ENCODE measurements at regions not wholly inside any gene's neighbourhood (a gene's known extent, or its start where the extent isn't known, plus 50 kb on each side); places are given as distances from the start of the nearest gene placed in this dataset.

DNA sequence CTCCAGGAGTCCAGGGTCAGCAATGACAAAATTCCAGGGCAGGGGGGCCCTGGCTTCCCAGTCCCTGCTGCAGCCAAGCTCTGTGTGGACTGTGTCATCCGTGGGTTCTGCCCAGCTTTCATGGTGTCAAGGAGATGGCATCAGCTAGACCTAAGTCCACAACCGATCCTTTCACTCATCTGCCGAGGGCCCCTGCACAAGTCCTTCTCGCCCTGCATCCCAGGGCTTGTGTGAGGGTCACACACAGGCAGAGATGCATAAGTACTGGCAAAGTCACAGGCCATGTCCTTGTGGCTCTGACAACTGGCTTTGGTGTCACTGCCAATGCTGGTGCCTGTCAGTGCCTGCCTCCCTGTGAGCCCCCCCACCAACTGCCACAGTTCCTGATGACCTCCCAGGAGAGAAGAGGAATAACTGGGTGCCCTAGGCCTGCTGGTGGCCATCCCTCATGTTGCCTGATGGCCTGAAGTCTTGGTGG, 181.4 kb upstream of the CST7 start:
- Histone ChIP-seq H3K27ac (no peak overlapping the region), H3K9ac (ENCODE audit: insufficient read length) (no peak overlapping the region), H3K36me3 (ENCODE audit: insufficient read depth, low read length) (no peaks in the 10 kb centered on the region), H3K9me3 (ENCODE audit: low read depth, low read length) (no peaks in the 10 kb centered on the region), H3K4me3 (no peak overlapping the region)
- no peak for DNase-seq (ENCODE audit: low read depth, low spot score)
- no peak for TF ChIP-seq FOXP2 (optimal IDR thresholded peaks at IDR 0.05; ENCODE audit: control extremely low read depth, extremely low read length, insufficient read depth)
- no peak for TF ChIP-seq EZH2 (IDR thresholded peaks at IDR 0.05)
- TF ChIP-seq POLR2AphosphoS5 (IDR thresholded peaks at IDR 0.05; ENCODE audit: borderline replicate concordance, low read depth, low read length), result no peak

- Histone ChIP-seq H3K9me3 (ENCODE audit: low read depth, low read length) (no peaks in the 10 kb centered on the region), H3K36me3 (ENCODE audit: insufficient read depth, low read length) (no peaks in the 10 kb centered on the region), H3K4me3 (peak overlapping the region; percentile 25; the same call in 1 of the 2 replicates), H3K27ac (no peak overlapping the region), H3K9ac (ENCODE audit: insufficient read length) (no peak overlapping the region)
- no peak for TF ChIP-seq POLR2AphosphoS5 (IDR thresholded peaks at IDR 0.05; ENCODE audit: borderline replicate concordance, low read depth, low read length)
- TF ChIP-seq FOXP2 (optimal IDR thresholded peaks at IDR 0.05; ENCODE audit: control extremely low read depth, extremely low read length, insufficient read depth), result no peak
- no peak for TF ChIP-seq EZH2 (IDR thresholded peaks at IDR 0.05)
- peak; percentile 44 for DNase-seq (ENCODE audit: low read depth, low spot score)
These were observed 180.8 kb upstream of the CST7 start for GRCh38 chr20:24768201-24768636.

GRCh38 chr20:24768713-24769601, 180.1 kb upstream of the CST7 start:
- no peak for DNase-seq (ENCODE audit: low read depth, low spot score)
- Histone ChIP-seq H3K36me3 (ENCODE audit: insufficient read depth, low read length) (no peaks in the 10 kb centered on the region), H3K27ac (no peak overlapping the region), H3K9ac (ENCODE audit: insufficient read length) (no peak overlapping the region), H3K9me3 (ENCODE audit: low read depth, low read length) (no peaks in the 10 kb centered on the region), H3K4me3 (peak overlapping the region; percentile 18; the same call in 1 of the 2 replicates)
- TF ChIP-seq EZH2 (IDR thresholded peaks at IDR 0.05) (no peak), POLR2AphosphoS5 (IDR thresholded peaks at IDR 0.05; ENCODE audit: borderline replicate concordance, low read depth, low read length) (no peak), FOXP2 (optimal IDR thresholded peaks at IDR 0.05; ENCODE audit: control extremely low read depth, extremely low read length, insufficient read depth) (no peak)

- Histone ChIP-seq H3K27ac (no peak overlapping the region), H3K9ac (ENCODE audit: insufficient read length) (no peak overlapping the region), H3K36me3 (ENCODE audit: insufficient read depth, low read length) (no peaks in the 10 kb centered on the region), H3K4me3 (no peak overlapping the region), H3K9me3 (ENCODE audit: low read depth, low read length) (no peaks in the 10 kb centered on the region)
- TF ChIP-seq POLR2AphosphoS5 (IDR thresholded peaks at IDR 0.05; ENCODE audit: borderline replicate concordance, low read depth, low read length) (no peak), EZH2 (IDR thresholded peaks at IDR 0.05) (no peak), FOXP2 (optimal IDR thresholded peaks at IDR 0.05; ENCODE audit: control extremely low read depth, extremely low read length, insufficient read depth) (no peak)
- DNase-seq (ENCODE audit: low read depth, low spot score), result no peak
These were observed 179.0 kb upstream of the CST7 start for GRCh38 chr20:24769878-24770627.

DNA sequence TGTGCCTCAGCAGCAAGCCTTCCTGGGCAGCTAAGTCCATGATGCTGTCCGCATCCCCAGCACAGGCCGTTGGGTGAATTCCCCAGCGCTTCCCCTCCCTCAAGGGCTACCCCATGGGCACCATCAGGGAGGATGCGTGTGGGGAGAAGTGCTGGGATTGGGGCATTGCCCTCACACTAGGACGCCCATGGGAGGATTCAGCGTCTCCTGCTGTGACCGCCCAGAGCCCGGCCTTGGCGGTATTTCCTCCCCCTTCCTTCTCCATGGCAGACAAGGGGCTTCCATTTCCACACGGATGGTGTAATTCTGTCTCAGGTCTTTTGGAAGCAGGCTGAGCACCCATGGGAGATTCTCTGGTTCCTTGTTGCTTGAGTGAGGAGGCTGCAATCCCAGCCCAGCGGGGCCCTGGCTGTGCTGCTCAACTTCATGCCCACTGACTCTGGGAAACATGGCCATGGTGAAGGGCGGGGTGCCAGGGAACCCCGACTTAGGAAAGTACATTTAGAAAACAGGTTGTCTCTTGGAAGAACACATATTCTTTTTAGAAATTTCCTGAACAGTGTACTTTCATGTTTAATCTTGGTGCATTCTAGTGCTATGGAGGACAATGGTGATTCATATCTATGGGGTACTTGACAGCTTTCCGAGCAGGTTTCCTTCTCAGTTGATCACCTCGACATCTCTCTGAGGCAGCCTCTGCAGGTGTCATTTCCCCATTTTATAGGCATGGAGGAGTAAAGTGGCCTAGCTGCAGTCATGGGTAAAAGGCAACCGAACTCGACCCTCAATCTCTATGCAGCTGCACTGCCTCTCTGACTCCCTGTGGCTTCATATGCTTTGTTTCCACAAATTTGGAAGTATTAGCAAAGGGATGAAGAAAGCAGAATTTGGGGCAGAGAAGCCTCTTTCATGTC, 178.2 kb upstream of the CST7 start:
- Histone ChIP-seq H3K36me3 (ENCODE audit: insufficient read depth, low read length) (no peaks in the 10 kb centered on the region), H3K9me3 (ENCODE audit: low read depth, low read length) (no peaks in the 10 kb centered on the region), H3K27ac (no peak overlapping the region), H3K4me3 (no peak overlapping the region), H3K9ac (ENCODE audit: insufficient read length) (no peak overlapping the region)
- no peak for TF ChIP-seq FOXP2 (optimal IDR thresholded peaks at IDR 0.05; ENCODE audit: control extremely low read depth, extremely low read length, insufficient read depth)
- TF ChIP-seq EZH2 (IDR thresholded peaks at IDR 0.05), result no peak
- no peak for TF ChIP-seq POLR2AphosphoS5 (IDR thresholded peaks at IDR 0.05; ENCODE audit: borderline replicate concordance, low read depth, low read length)
- no peak for DNase-seq (ENCODE audit: low read depth, low spot score)

DNA sequence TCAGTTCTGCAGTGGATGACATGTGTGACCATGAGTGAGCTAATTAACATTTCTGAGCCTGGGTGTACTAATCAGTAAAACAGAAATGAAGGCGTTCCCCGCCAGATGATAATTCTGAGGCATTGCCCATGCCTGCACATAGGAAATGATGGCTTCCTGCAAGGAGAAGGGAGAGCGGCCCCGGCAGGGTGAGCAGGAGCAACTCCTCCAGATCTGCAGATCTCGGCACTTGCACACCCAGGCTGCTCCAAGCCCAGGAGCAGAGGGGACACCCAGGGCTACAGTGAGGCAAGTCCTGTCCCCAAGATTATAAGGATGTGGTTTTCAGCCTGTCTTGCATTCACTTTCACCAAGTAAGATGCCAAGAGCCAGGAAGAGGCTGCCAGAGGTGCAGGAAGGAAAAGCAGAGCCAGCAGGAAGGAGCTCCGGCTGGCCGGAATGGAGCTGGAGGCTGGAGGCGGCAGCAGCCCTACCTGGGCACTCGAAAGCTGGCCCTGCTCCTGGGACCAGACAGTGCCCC, 177.5 kb upstream of the CST7 start:
- Histone ChIP-seq H3K9ac (ENCODE audit: insufficient read length) (no peak overlapping the region), H3K27ac (no peak overlapping the region), H3K36me3 (ENCODE audit: insufficient read depth, low read length) (no peaks in the 10 kb centered on the region), H3K9me3 (ENCODE audit: low read depth, low read length) (no peaks in the 10 kb centered on the region), H3K4me3 (no peak overlapping the region)
- TF ChIP-seq FOXP2 (optimal IDR thresholded peaks at IDR 0.05; ENCODE audit: control extremely low read depth, extremely low read length, insufficient read depth) (no peak), EZH2 (IDR thresholded peaks at IDR 0.05) (no peak), POLR2AphosphoS5 (IDR thresholded peaks at IDR 0.05; ENCODE audit: borderline replicate concordance, low read depth, low read length) (no peak)
- DNase-seq (ENCODE audit: low read depth, low spot score), result no peak

DNA sequence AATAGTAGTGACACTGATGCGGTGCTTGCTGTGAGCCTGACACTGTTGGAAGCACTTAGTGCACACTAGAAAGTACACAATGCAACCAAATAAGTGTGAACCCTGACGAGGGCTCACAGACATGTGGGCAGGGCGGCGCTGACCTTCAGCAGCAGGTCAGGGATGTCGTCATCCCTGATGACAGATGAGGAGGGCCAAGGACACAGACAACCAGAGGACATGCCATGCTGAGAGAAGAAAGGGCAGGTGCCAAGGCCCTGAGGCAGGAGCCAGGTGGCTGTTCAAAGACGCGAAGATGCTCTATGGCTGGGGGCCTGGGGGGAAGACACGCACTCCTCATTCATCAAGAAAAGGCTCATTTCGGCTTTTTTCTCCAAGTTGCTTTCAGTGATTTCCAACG, 176.4 kb upstream of the CST7 start:
- Histone ChIP-seq H3K9ac (ENCODE audit: insufficient read length) (no peak overlapping the region), H3K36me3 (ENCODE audit: insufficient read depth, low read length) (no peaks in the 10 kb centered on the region), H3K9me3 (ENCODE audit: low read depth, low read length) (no peaks in the 10 kb centered on the region), H3K27ac (no peak overlapping the region), H3K4me3 (no peak overlapping the region)
- DNase-seq (ENCODE audit: low read depth, low spot score), result no peak
- TF ChIP-seq FOXP2 (optimal IDR thresholded peaks at IDR 0.05; ENCODE audit: control extremely low read depth, extremely low read length, insufficient read depth), result no peak
- no peak for TF ChIP-seq POLR2AphosphoS5 (IDR thresholded peaks at IDR 0.05; ENCODE audit: borderline replicate concordance, low read depth, low read length)
- no peak for TF ChIP-seq EZH2 (IDR thresholded peaks at IDR 0.05)

All from SK-N-MC (cell line).